ENCODE measurements at regions not wholly inside any gene's neighbourhood (a gene's known extent, or its start where the extent isn't known, plus 50 kb on each side); places are given as distances from the start of the nearest gene placed in this dataset.

DNA sequence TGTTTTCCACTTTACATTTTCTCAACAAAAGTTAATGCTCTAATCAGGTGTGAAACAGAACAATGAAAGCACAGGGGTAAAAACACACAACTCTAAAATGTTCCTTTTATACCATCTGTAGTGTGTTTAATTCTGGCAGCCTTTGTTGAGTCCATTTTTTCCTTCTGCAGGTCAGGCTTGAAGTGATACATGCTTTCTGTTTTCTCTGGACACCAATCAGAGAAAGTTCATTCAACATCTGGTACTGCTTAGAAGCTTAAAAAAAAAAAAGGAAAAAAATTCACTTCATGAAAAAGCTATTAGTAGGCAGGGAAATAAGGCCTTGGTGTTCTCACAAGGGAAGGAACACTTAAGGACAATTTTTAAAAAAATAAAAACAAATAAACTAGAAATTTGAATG lies 231.3 kb upstream of the RHOBTB1 start:
- CTCF ChIA-PET, result no interaction called here
- H3K9me3 Mint-ChIP-seq, result no peaks in the 10 kb centered on the region
- H3K36me3 Mint-ChIP-seq, result no peaks in the 10 kb centered on the region

GRCh38 chr10:61173450-61173849 lies 229.5 kb upstream of the RHOBTB1 start:
- no peak overlapping the region for H3K4me3 Mint-ChIP-seq
- no peaks in the 10 kb centered on the region for H3K36me3 Mint-ChIP-seq
- peaks cover 5% of the 10 kb centered on the region for H3K9me3 Mint-ChIP-seq
- no peaks in the 10 kb centered on the region; the same call in 1 of the 2 replicates for H3K27me3 Mint-ChIP-seq (ENCODE audit: low read depth)
- H3K27ac Mint-ChIP-seq, result no peak overlapping the region
- TF ChIP-seq SMAD4 (CRISPR knock-in tag; IDR thresholded peaks at IDR 0.05), result no peak
- TF ChIP-seq SP1 (CRISPR knock-in tag; conservative IDR thresholded peaks at IDR 0.05), result no peak
- no peak for TF ChIP-seq KAT7 (CRISPR knock-in tag; IDR thresholded peaks at IDR 0.05; ENCODE audit: borderline replicate concordance)
- TF ChIP-seq FOXK1 (CRISPR knock-in tag; IDR thresholded peaks at IDR 0.05), result no peak
- no peak for TF ChIP-seq ATF1 (CRISPR knock-in tag; IDR thresholded peaks at IDR 0.05)
- TF ChIP-seq ELF4 (CRISPR knock-in tag; IDR thresholded peaks at IDR 0.05; ENCODE audit: low read depth), result no peak
- TF ChIP-seq, protein P1, sequence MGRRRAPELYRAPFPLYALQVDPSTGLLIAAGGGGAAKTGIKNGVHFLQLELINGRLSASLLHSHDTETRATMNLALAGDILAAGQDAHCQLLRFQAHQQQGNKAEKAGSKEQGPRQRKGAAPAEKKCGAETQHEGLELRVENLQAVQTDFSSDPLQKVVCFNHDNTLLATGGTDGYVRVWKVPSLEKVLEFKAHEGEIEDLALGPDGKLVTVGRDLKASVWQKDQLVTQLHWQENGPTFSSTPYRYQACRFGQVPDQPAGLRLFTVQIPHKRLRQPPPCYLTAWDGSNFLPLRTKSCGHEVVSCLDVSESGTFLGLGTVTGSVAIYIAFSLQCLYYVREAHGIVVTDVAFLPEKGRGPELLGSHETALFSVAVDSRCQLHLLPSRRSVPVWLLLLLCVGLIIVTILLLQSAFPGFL (CRISPR knock-in tag; IDR thresholded peaks at IDR 0.05; ENCODE audit: borderline replicate concordance), result no peak
- TF ChIP-seq, protein P2, sequence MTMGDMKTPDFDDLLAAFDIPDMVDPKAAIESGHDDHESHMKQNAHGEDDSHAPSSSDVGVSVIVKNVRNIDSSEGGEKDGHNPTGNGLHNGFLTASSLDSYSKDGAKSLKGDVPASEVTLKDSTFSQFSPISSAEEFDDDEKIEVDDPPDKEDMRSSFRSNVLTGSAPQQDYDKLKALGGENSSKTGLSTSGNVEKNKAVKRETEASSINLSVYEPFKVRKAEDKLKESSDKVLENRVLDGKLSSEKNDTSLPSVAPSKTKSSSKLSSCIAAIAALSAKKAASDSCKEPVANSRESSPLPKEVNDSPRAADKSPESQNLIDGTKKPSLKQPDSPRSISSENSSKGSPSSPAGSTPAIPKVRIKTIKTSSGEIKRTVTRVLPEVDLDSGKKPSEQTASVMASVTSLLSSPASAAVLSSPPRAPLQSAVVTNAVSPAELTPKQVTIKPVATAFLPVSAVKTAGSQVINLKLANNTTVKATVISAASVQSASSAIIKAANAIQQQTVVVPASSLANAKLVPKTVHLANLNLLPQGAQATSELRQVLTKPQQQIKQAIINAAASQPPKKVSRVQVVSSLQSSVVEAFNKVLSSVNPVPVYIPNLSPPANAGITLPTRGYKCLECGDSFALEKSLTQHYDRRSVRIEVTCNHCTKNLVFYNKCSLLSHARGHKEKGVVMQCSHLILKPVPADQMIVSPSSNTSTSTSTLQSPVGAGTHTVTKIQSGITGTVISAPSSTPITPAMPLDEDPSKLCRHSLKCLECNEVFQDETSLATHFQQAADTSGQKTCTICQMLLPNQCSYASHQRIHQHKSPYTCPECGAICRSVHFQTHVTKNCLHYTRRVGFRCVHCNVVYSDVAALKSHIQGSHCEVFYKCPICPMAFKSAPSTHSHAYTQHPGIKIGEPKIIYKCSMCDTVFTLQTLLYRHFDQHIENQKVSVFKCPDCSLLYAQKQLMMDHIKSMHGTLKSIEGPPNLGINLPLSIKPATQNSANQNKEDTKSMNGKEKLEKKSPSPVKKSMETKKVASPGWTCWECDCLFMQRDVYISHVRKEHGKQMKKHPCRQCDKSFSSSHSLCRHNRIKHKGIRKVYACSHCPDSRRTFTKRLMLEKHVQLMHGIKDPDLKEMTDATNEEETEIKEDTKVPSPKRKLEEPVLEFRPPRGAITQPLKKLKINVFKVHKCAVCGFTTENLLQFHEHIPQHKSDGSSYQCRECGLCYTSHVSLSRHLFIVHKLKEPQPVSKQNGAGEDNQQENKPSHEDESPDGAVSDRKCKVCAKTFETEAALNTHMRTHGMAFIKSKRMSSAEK (CRISPR knock-in tag; IDR thresholded peaks at IDR 0.05; ENCODE audit: borderline replicate concordance), result no peak
- no peak for TF ChIP-seq NFYB (CRISPR knock-in tag; conservative IDR thresholded peaks at IDR 0.05; ENCODE audit: low read depth)
- TF ChIP-seq NR2C2 (CRISPR knock-in tag; IDR thresholded peaks at IDR 0.05), result no peak
- no peak for TF ChIP-seq ZNF423 (CRISPR knock-in tag; IDR thresholded peaks at IDR 0.05)
- TF ChIP-seq GTF2I (CRISPR knock-in tag; conservative IDR thresholded peaks at IDR 0.05), result no peak
- TF ChIP-seq TEAD4 (CRISPR knock-in tag; IDR thresholded peaks at IDR 0.05), result no peak
- no peak for TF ChIP-seq ZNF281 (CRISPR knock-in tag; IDR thresholded peaks at IDR 0.05)
- TF ChIP-seq PRDM15 (CRISPR knock-in tag; IDR thresholded peaks at IDR 0.05), result no peak
- ChIA-PET POLR2A (no interaction called here), CTCF (no interaction called here)
- no peak for DNase-seq (ENCODE audit: low spot score)
- ATAC-seq, result no peak
- no peaks in the 10 kb centered on the region for H3K4me1 Mint-ChIP-seq

More for the DNA sequence above, 231.3 kb upstream of the RHOBTB1 start:
- TF ChIP-seq KAT7 (CRISPR knock-in tag; IDR thresholded peaks at IDR 0.05; ENCODE audit: borderline replicate concordance) (no peak), CREM (CRISPR knock-in tag; IDR thresholded peaks at IDR 0.05) (no peak), RELA (CRISPR knock-in tag; IDR thresholded peaks at IDR 0.05; ENCODE audit: borderline replicate concordance) (no peak), ZNF423 (CRISPR knock-in tag; IDR thresholded peaks at IDR 0.05) (no peak), FOXK1 (CRISPR knock-in tag; IDR thresholded peaks at IDR 0.05) (no peak), ESRRA (CRISPR knock-in tag; IDR thresholded peaks at IDR 0.05; ENCODE audit: borderline replicate concordance) (no peak), MLX (CRISPR knock-in tag; IDR thresholded peaks at IDR 0.05) (no peak), ELF4 (CRISPR knock-in tag; IDR thresholded peaks at IDR 0.05; ENCODE audit: low read depth) (no peak)
- H3K27ac Mint-ChIP-seq, result no peak overlapping the region
- POLR2A ChIA-PET, result interaction anchor here (1.0 kb wide), 1 partner anchor 162 kb away, joined by 3 read pairs; no protein-coding TSS in a partner anchor
- H3K27me3 Mint-ChIP-seq (ENCODE audit: low read depth), result no peaks in the 10 kb centered on the region; the same call in 1 of the 2 replicates
- no peaks in the 10 kb centered on the region for H3K4me1 Mint-ChIP-seq
- no peak for ATAC-seq
- no peak overlapping the region for H3K4me3 Mint-ChIP-seq
- no peak for DNase-seq (ENCODE audit: low spot score)
